HG03565 (cell line): ENCODE measurements at regions not wholly inside any gene's neighbourhood (a gene's known extent, or its start where the extent isn't known, plus 50 kb on each side); places are given as distances from the start of the nearest gene placed in this dataset.
"Not testable (repeated sequence)": the region's sequence is repeated elsewhere in the genome, so short reads cannot be mapped to it uniquely, and the experiment has no call there.

Source experiments
- ATAC-seq: cut with Tn5 transposase; IDR thresholded peaks from one replicate; pipeline ENCODE4 v1.9.1; 2021; ENCODE audit warnings: mild to moderate bottlenecking, moderate library complexity; ENCODE audit not compliant: unreplicated experiment

DNA sequence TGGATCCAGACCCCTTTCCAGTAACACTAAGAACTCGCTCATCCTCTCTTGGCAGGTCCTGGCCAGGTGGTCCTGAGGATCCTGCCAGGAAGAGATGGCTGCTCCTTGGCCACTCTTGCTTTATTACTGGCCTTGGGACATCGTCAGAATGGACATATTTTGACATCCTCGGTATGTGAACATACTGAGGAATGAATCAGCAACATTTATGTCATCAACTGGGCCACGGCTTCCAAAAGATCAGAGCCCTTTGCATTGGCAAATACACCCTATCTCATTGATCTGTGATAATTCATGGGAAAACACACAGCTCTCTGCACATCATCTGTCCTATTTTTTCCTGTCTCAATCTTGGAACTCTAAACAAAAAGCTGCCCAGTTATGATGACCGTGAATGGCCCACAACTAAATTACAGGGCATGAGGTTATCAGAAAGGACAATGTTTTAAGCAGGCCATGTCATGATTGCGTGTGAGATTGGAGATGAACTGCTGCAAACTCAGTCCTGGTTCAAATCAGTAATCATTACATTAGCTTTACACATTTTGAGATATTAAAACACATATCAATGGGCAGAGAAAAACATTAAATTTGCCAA, 1325.8 kb downstream of the AACS start:
- ATAC-seq: no peak

DNA sequence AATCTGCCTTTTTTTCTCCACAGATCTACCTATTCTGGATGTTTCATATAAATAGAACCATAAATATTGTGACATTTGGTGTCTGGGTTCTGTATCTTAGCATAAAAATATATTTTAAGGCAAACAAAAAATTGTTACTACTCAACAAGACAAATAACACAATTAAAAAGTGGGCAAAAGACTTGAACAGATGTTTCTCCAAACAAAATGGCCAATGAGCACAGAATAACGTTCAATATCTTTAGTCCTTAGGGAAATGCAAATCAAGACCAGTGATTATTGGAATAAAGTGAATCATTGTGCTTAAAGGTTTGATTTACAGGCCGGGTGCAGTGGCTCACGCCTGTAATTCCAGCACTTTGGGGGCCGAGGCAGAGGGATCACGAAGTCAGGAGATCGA, 1331.3 kb downstream of the AACS start:
- ATAC-seq: no peak

GRCh38 chr12:126397071-126397581, 1331.9 kb downstream of the AACS start:
- no peak for ATAC-seq

DNA sequence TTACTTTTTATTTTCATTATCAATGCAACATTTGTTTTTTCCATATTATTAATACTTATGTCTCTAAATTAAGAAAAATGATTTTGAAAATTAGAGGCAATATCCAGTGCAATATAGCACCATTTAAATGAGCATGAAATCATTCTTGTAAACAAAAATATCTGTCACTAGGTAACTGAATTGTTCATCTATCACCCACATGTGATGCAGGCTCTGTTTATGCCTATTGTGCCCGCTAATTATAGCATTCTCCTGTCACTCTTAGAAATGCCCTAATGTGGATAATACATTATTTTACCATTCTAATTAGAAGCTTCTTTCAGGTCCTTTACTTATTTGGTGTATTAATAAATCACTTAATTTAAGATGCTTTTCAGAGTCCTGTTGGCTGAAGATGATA, 1332.4 kb downstream of the AACS start:
- ATAC-seq: no peak

DNA sequence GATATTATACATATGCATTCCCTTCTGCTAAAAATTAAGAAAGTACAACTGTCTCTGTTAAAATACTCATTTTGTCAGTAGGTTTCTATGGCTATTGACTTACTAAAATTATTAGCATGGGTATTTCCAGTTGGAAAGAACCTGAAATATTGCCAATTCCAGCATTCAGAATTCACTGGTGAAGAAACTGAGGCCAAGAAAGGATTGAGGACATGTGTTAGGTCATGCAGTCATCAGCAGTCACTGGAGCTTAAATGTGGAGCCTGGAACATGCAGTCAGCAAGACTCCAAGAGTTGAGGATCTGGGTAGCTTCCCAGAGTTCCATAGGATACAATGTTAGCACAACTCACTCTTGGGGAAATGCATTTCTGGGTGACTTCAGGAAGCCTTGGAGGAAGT, 1335.6 kb downstream of the AACS start:
- no peak for ATAC-seq

GRCh38 chr12:126404293-126404881, 1339.2 kb downstream of the AACS start:
- no peak for ATAC-seq

GRCh38 chr12:126418400-126418799, 1353.2 kb downstream of the AACS start:
- ATAC-seq: no peak

DNA sequence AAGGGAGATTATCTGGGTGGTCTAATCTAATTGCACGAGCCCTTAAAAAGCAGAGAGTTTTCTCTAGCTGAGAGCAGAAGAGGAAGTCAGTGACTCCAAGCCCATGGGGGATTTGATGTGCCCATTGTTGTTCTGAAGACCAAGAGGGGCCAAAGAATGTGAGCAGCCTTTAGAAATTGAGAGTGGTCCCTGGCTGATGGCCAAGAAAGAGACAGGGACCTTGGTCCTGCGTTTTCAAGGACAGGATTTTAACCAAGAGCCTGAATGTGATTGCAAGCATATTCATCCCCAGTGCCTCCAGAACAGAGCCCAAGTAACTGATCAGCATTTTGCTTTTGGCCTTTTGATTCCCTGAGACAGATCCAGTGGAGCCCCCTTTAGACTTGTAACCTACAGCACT, 1353.9 kb downstream of the AACS start:
- no peak for ATAC-seq

DNA sequence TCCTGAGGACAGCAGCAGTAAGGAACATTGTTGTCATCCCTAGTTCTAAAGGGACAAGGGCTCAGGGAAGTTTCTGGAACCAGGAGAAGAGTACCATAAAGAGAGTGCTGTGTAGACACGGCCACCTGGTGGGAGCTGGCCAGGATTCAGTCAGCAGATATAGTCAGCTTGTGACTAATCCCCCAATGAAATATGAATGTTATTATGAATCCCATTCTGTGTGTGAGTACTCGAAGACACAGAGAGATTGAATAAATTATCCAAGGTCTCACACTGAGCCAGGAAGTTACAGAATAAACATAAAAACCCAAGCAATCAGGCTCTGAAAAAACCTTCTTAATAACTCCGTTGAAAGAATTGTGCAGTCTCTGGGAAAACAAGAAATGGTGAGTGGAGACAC, 1359.5 kb downstream of the AACS start:
- ATAC-seq: no peak

GRCh38 chr12:126425264-126425663, 1360.0 kb downstream of the AACS start:
- no peak for ATAC-seq

DNA sequence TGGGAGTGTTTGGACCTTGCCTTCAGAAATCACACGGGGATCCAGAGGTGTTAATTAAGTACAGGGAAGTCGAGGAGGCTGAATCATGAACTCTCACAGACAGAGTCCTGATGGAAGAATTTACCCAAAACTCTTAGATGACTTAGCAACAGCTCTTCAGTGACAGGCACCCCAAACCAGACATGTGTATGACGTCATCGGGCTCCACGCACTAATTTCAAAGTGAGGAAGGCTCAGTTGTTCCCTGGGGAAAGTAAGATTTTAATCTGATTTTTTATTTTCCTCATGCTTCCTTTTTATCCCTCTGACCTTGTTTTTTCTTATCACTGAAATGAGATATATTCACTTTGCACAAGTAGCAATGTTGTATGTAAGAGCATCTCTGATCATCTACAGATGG, 1363.5 kb downstream of the AACS start:
- ATAC-seq: no peak

GRCh38 chr12:126430921-126431320, 1365.7 kb downstream of the AACS start:
- no peak for ATAC-seq

- ATAC-seq: no peak
These were observed 1366.5 kb downstream of the AACS start for GRCh38 chr12:126431767-126432166.

GRCh38 chr12:126432780-126433179, 1367.5 kb downstream of the AACS start:
- no peak for ATAC-seq

- no peak for ATAC-seq
These were observed 1369.3 kb downstream of the AACS start for GRCh38 chr12:126434412-126434985.

DNA sequence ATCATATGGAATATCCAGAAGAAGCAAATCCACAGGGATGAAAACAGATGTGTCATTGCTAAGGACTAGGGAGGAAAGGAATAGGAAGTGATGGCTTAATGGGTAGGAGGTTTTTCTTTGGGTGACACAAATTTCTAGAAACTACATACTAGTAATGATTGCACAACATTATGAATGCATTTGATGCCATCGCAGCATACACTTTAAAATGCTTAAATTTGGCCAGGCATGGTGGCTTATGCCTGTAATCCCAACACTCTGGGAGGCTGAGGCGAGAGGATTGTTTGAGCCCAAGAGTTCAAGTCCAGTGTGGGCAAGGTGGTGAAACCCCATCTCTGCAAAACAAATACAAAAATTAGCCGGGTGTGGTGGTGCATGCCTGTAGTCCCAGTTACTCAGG, 1370.8 kb downstream of the AACS start:
- ATAC-seq: no peak

DNA sequence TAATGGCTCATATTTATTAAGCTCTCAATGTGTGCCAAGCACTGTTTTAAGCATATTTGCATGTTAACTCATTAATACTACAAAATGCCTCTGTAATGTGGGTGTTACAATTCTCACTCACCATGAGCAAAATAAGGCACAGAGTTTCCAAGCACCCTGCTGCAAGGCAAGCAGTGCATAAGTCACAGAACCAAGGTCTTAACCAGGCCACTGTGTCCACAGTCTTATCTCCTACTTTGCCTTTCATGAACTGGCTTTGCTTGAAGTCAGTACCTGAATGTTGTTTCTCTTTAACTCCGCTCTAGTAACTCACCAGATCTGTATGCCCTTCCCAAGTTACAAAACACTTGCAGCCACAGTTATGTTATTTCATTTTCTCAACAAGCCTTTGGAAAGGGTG, 1372.7 kb downstream of the AACS start:
- no peak for ATAC-seq

- no peak for ATAC-seq
These were observed 1378.7 kb downstream of the AACS start for GRCh38 chr12:126443977-126444376.

DNA sequence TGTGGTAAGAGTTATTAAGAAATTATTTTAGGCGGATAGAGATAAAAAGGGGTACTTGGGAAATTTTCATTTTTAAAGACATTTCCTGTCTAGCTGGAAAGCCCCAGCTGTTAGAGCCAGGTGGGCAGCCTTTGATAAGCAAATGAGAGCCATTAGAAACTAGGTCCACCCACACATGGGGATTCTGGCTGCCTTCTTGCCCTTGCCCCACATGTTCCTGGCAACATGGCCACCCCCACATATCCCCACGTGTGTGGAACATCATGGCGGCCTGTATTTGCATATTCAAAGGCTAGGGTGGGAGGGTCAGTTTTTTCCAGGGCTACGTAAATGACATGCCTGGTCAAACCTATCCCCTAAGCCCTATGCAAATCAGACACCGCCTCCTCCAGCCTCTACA, 1382.1 kb downstream of the AACS start:
- no peak for ATAC-seq

DNA sequence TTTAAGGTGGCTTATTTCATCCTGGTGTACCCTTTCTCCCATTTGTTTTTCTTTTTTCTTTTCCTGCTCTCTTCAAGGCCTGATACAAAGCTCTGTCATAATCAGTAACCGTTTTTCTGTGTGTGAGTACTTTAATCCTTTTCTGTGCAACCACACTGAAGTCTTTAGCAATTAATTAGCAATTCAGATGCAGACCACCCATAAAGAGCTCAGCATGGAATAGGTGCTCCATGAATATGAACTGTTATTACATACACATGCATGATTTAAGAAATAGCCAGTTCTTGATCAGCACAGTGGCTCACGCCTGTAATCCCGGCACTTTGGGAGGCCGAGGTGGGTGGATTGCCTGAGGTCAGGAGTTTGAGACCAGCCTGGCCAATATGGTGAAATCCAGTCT, 1386.6 kb downstream of the AACS start:
- no peak for ATAC-seq

DNA sequence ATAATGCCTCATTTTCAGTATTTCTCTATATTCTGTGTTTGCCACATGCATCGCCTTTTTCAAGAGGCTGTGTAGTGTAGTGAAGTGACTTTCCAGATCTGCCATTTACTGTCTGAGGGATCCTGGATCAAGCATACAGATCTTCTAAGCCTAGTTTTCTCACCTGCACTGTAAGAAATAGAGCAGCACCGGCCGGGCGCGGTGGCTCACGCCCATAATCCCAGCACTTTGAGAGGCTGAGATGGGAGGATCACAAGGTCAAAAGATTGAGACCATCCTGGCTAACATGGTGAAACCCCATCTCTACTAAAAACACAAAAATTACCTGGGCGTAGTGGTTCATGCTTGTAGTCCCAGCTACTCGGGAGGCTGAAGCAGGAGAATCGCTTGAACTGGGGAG, 1387.5 kb downstream of the AACS start:
- not testable (repeated sequence) for ATAC-seq

GRCh38 chr12:126454581-126454980, 1389.3 kb downstream of the AACS start:
- no peak for ATAC-seq

GRCh38 chr12:126457776-126458175, 1392.5 kb downstream of the AACS start:
- ATAC-seq: no peak
